ENCODE measurements at regions not wholly inside any gene's neighbourhood (a gene's known extent, or its start where the extent isn't known, plus 50 kb on each side); places are given as distances from the start of the nearest gene placed in this dataset.

DNA sequence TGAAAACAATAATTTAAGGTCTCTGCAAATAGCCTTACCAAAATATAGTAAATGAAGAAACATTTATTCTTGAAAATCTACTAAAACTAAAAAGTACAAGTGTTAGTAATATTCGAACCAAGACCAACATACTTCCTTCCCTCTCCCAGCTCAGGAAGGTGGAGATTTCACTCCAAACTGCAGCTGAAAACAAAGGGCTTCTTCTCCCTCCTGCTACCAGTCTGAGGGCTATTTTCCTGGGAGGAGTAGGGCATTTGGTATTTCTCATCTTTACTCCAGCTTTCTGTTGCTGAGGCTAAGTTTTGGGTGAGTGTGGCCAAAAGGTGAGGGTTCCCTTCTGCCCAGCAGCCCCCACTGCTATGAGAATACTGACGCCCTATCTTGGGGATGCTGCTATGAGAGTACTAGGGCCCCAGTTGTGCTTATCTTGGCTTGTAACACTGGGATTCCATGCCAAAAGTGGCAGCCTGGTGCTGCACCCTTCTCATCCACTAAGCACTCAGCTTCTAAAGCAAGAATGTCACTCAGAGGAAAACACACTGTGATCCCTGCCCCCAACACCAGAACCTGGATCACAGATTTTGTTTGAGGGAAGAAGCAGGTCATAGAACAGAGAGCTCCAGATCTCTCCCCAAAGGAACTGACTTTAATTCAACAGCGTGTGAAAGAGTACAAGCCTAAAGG lies 130.7 kb upstream of the KLF7 start:
- TF ChIP-seq EZH2phosphoT487 (conservative IDR thresholded peaks at IDR 0.05; ENCODE audit: low read length): no peak
- TF ChIP-seq, protein P1, sequence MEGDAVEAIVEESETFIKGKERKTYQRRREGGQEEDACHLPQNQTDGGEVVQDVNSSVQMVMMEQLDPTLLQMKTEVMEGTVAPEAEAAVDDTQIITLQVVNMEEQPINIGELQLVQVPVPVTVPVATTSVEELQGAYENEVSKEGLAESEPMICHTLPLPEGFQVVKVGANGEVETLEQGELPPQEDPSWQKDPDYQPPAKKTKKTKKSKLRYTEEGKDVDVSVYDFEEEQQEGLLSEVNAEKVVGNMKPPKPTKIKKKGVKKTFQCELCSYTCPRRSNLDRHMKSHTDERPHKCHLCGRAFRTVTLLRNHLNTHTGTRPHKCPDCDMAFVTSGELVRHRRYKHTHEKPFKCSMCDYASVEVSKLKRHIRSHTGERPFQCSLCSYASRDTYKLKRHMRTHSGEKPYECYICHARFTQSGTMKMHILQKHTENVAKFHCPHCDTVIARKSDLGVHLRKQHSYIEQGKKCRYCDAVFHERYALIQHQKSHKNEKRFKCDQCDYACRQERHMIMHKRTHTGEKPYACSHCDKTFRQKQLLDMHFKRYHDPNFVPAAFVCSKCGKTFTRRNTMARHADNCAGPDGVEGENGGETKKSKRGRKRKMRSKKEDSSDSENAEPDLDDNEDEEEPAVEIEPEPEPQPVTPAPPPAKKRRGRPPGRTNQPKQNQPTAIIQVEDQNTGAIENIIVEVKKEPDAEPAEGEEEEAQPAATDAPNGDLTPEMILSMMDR (IDR thresholded peaks at IDR 0.05; ENCODE audit: insufficient read depth, low read length, poor library complexity, severe bottlenecking): no peak

Data from SU-DHL-6 (cell line).